ENCODE measurements at regions not wholly inside any gene's neighbourhood (a gene's known extent, or its start where the extent isn't known, plus 50 kb on each side); places are given as distances from the start of the nearest gene placed in this dataset.

- DNase-seq (ENCODE audit: low read depth, low spot score) = no peak
- intact Hi-C loops (cut with micrococcal nuclease; ENCODE audit: unreplicated experiment) = no loop called here
- H3K27me3 ChIP-seq (ENCODE audit: control insufficient read depth, insufficient read depth, low read length) = no peaks in the 10 kb centered on the region
- TF ChIP-seq CTCF (IDR thresholded peaks at IDR 0.05) (no peak), SIN3A (IDR thresholded peaks at IDR 0.05; ENCODE audit: borderline replicate concordance, insufficient read depth, low read depth, low read length) (no peak), REST (IDR thresholded peaks at IDR 0.05; ENCODE audit: insufficient read depth in 1 of 2, low read depth in 2 of 2, low read length in 1 of 2) (no peak)
- no peak for ATAC-seq
- BruUV-seq (replicated peaks) = no TSS peak
- H3K4me1 ChIP-seq (ENCODE audit: control insufficient read depth, insufficient read depth, low read length) = no peaks in the 10 kb centered on the region
- in situ Hi-C loops (cut with HindIII; ENCODE audit: low pct_unique_long_range_greater_than_20kb, low sequenced_read_pairs) = no loop called here
- ChIA-PET CTCF (no interaction called here), POLR2A (no interaction called here)
- no peak overlapping the region for H3K27ac ChIP-seq (ENCODE audit: low read length)
- no peaks in the 10 kb centered on the region for H3K9me3 ChIP-seq (ENCODE audit: control insufficient read depth, insufficient read depth, low read depth, low read length)
- H3K36me3 ChIP-seq (ENCODE audit: control insufficient read depth, insufficient read depth, low read length) = no peaks in the 10 kb centered on the region
- no peak overlapping the region for H3K4me3 ChIP-seq (ENCODE audit: low read depth in 2 of 2, low read length in 2 of 2)
These were observed 121.1 kb upstream of the OTUD4 start for GRCh38 chr4:145301386-145302080.

- DNase-seq (ENCODE audit: low read depth, low spot score) = no peak
- Histone ChIP-seq H3K27me3 (ENCODE audit: control insufficient read depth, insufficient read depth, low read length) (no peaks in the 10 kb centered on the region), H3K27ac (ENCODE audit: low read length) (no peak overlapping the region), H3K36me3 (ENCODE audit: control insufficient read depth, insufficient read depth, low read length) (no peaks in the 10 kb centered on the region), H3K4me1 (ENCODE audit: control insufficient read depth, insufficient read depth, low read length) (no peaks in the 10 kb centered on the region), H3K4me3 (ENCODE audit: low read depth in 2 of 2, low read length in 2 of 2) (no peak overlapping the region), H3K9me3 (ENCODE audit: control insufficient read depth, insufficient read depth, low read depth, low read length) (no peaks in the 10 kb centered on the region)
- ChIA-PET CTCF (no interaction called here), POLR2A (no interaction called here)
- intact Hi-C loops (cut with micrococcal nuclease; ENCODE audit: unreplicated experiment) (no loop called here), in situ Hi-C loops (cut with HindIII; ENCODE audit: low pct_unique_long_range_greater_than_20kb, low sequenced_read_pairs) (no loop called here)
- TF ChIP-seq REST (IDR thresholded peaks at IDR 0.05; ENCODE audit: insufficient read depth in 1 of 2, low read depth in 2 of 2, low read length in 1 of 2) = no peak
- no peak for TF ChIP-seq CTCF (IDR thresholded peaks at IDR 0.05)
- no peak for TF ChIP-seq SIN3A (IDR thresholded peaks at IDR 0.05; ENCODE audit: borderline replicate concordance, insufficient read depth, low read depth, low read length)
- no peak for TF ChIP-seq POLR2AphosphoS5 (IDR thresholded peaks at IDR 0.05; ENCODE audit: low read depth, low read length)
- no peak for TF ChIP-seq TCF7L2 (IDR thresholded peaks at IDR 0.05; ENCODE audit: low read depth, low read length)
- no TSS peak for BruUV-seq (replicated peaks)
- ATAC-seq = no peak
These were observed 119.1 kb upstream of the OTUD4 start for GRCh38 chr4:145299380-145300076.

Measured in Panc1 (cell line).